ENCODE measurements at regions not wholly inside any gene's neighbourhood (a gene's known extent, or its start where the extent isn't known, plus 50 kb on each side); places are given as distances from the start of the nearest gene placed in this dataset.

GRCh38 chr17:6020376-6021010 is 49.7 kb upstream of the WSCD1 start:
- no peak for DNase-seq (ENCODE audit: low read depth in 3 of 3, low spot score in 2 of 3)
